PC-3 (cell line): ENCODE measurements at regions not wholly inside any gene's neighbourhood (a gene's known extent, or its start where the extent isn't known, plus 50 kb on each side); places are given as distances from the start of the nearest gene placed in this dataset.

Experiments used
- ATAC-seq: fragments of 200-7000 bp; cut with Tn5 transposase; 2 replicates; pipeline ENCODE4 v1.9.1; 2020; ENCODE audit warnings: mild to moderate bottlenecking, moderate library complexity
- BruUV-seq: library from RNA; stranded (reverse); fragments of 400-500 nt; replicated peaks from 2 replicates; lab custom pipeline; 2021; lab: Mats Ljungman, UMichigan
- CTCF ChIA-PET: fragments of 300-600 bp; sonication (Branson Sonifier 250); formaldehyde crosslinking; loops from one replicate; lab custom pipeline; 2022; ENCODE audit warnings: antibody characterized with exemption; lab: Charles Lee
- POLR2A ChIA-PET: fragments of 300-600 bp; sonication (Branson Sonifier 250); formaldehyde crosslinking; loops from one replicate; lab custom pipeline; 2022; ENCODE audit warnings: antibody characterized with exemption; ENCODE audit not compliant: unreplicated experiment; lab: Charles Lee
- DNase-seq: peaks from one replicate; pipeline ENCODE4 v3.0.0-alpha.2; 2015
- H2AFZ ChIP-seq: fragments of 300-600 bp; sonication (generic); 2 replicates; pipeline ENCODE4 v1.6.0; 2016; ENCODE audit warnings: antibody characterized with exemption, low read length
- H3F3A ChIP-seq: fragments of 300-600 bp; sonication (generic); one replicate; pipeline ENCODE4 v1.6.0; 2017; ENCODE audit warnings: antibody characterized with exemption, low read length, control low read depth, mild to moderate bottlenecking; ENCODE audit not compliant: unreplicated experiment
- H3K27ac ChIP-seq: fragments of 300-600 bp; sonication (generic); 2 replicates; pipeline ENCODE4 v1.5.1; 2016; ENCODE audit warnings: mild to moderate bottlenecking, low read length
- H3K27me3 ChIP-seq: fragments of 300-600 bp; sonication (generic); 2 replicates; pipeline ENCODE4 v1.6.1; 2016; ENCODE audit warnings: low read length, mixed read lengths
- H3K36me3 ChIP-seq: fragments of 300-600 bp; sonication (generic); 2 replicates; pipeline ENCODE4 v1.6.1; 2016; ENCODE audit warnings: low read depth, mixed run types, low read length, mixed read lengths
- H3K4me1 ChIP-seq: fragments of 300-600 bp; sonication (generic); 2 replicates; pipeline ENCODE4 v1.5.1; 2016; ENCODE audit warnings: low read length; ENCODE audit not compliant: insufficient read depth
- H3K4me2 ChIP-seq: fragments of 300-600 bp; sonication (generic); 2 replicates; pipeline ENCODE4 v1.6.0; 2016; ENCODE audit warnings: low read length
- H3K4me3 ChIP-seq: fragments of 300-600 bp; sonication (generic); 2 replicates; pipeline ENCODE4 v1.5.1; 2016; ENCODE audit warnings: mild to moderate bottlenecking, low read length, mixed read lengths
- H3K79me2 ChIP-seq: fragments of 300-600 bp; sonication (generic); 2 replicates; pipeline ENCODE4 v1.6.1; 2017; ENCODE audit warnings: low read length, mixed read lengths
- H3K9ac ChIP-seq: fragments of 300-600 bp; sonication (generic); 2 replicates; pipeline ENCODE4 v1.6.0; 2016; ENCODE audit warnings: mild to moderate bottlenecking, low read length
- H3K9me2 ChIP-seq: fragments of 300-600 bp; sonication (generic); replicated peaks from 2 replicates; pipeline ENCODE4 v1.6.1; 2016; ENCODE audit warnings: mixed run types, low read length, mixed read lengths
- H3K9me3 ChIP-seq: fragments of 300-600 bp; sonication (generic); 2 replicates; pipeline ENCODE4 v1.6.1; 2016; ENCODE audit warnings: low read length, mixed read lengths
- H4K20me1 ChIP-seq: fragments of 300-600 bp; sonication (generic); 2 replicates; pipeline ENCODE4 v1.6.1; 2016; ENCODE audit warnings: low read length, mixed read lengths
- EZH2 ChIP-seq: fragments of 300-600 bp; sonication (generic); IDR thresholded peaks from one replicate; pipeline ENCODE4 v1.6.1; 2017; ENCODE audit warnings: antibody characterized with exemption, mild to moderate bottlenecking, low read length; ENCODE audit not compliant: unreplicated experiment
- EZH2phosphoT487 ChIP-seq: fragments of 300-600 bp; sonication (generic); IDR thresholded peaks from 2 replicates; pipeline ENCODE4 v1.6.1; 2018; ENCODE audit warnings: mild to moderate bottlenecking, antibody characterized with exemption, low read length, borderline replicate concordance
- intact Hi-C: fragments of 100-400 bp; cut with micrococcal nuclease; formaldehyde crosslinking; loops from 2 replicates; pipeline ENCODE4 v1.9.0; 2023
- TF ChIP-seq, protein P1 (sequence below): fragments of 300-600 bp; sonication (generic); conservative IDR thresholded peaks from 2 replicates; pipeline ENCODE4 v1.5.1; 2017; ENCODE audit warnings: antibody characterized with exemption, low read depth, mild to moderate bottlenecking, low read length

DNA sequence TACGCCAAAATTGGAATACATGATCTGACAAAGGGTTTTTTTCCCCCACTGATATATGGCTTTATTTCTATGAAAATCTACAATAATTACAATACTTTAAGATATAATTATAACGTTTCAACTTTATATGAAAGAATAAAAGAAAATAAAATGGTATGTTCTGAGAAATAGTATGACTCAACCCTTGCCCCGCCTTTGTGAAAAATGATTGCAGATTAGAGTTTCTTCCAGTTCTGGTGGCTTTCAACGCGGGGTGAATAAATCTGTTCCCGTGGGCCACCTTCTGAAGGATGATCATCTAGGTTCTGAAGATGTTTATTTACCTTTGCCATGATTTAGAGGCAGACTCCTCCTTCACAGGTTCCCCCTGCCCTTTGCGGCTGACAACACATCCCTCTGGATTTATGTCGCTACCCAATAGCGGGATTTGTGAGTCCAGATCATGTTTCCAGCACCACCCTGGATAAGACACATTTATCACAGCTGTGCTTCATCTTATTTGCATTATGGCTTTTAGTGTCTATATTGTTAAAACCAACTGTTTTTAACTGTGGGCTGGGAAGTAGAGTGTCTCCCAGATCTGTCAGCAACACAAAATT lies 607.0 kb upstream of the KIRREL3 start:
- intact Hi-C loops, result no loop called here
- CTCF ChIA-PET, result no interaction called here
- no peak for ATAC-seq

GRCh38 chr11:127601578-127601977 lies 601.0 kb upstream of the KIRREL3 start:
- no peaks in the 10 kb centered on the region for H3K9me3 ChIP-seq
- H3K79me2 ChIP-seq, result no peaks in the 10 kb centered on the region
- ChIA-PET POLR2A (no interaction called here), CTCF (no interaction called here)
- no peaks in the 10 kb centered on the region for H4K20me1 ChIP-seq
- H3K4me1 ChIP-seq, result no peaks in the 10 kb centered on the region
- TF ChIP-seq EZH2phosphoT487 (no peak), EZH2 (no peak)
- TF ChIP-seq, protein P1, sequence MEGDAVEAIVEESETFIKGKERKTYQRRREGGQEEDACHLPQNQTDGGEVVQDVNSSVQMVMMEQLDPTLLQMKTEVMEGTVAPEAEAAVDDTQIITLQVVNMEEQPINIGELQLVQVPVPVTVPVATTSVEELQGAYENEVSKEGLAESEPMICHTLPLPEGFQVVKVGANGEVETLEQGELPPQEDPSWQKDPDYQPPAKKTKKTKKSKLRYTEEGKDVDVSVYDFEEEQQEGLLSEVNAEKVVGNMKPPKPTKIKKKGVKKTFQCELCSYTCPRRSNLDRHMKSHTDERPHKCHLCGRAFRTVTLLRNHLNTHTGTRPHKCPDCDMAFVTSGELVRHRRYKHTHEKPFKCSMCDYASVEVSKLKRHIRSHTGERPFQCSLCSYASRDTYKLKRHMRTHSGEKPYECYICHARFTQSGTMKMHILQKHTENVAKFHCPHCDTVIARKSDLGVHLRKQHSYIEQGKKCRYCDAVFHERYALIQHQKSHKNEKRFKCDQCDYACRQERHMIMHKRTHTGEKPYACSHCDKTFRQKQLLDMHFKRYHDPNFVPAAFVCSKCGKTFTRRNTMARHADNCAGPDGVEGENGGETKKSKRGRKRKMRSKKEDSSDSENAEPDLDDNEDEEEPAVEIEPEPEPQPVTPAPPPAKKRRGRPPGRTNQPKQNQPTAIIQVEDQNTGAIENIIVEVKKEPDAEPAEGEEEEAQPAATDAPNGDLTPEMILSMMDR, result no peak
- no peak overlapping the region for H3K4me2 ChIP-seq
- no peaks in the 10 kb centered on the region for H3F3A ChIP-seq
- H3K9ac ChIP-seq, result no peak overlapping the region
- no peaks in the 10 kb centered on the region for H3K36me3 ChIP-seq
- no peak for DNase-seq
- BruUV-seq, result no TSS peak
- intact Hi-C loops, result no loop called here
- H2AFZ ChIP-seq, result no peak overlapping the region
- peaks cover 13% of the 10 kb centered on the region for H3K27me3 ChIP-seq
- no peak overlapping the region for H3K27ac ChIP-seq
- no peak for ATAC-seq
- H3K4me3 ChIP-seq, result no peak overlapping the region
- H3K9me2 ChIP-seq, result no peaks in the 10 kb centered on the region

More for the DNA sequence above, 607.0 kb upstream of the KIRREL3 start:
- POLR2A ChIA-PET, result no interaction called here
- Histone ChIP-seq H3K79me2 (no peaks in the 10 kb centered on the region), H3K4me3 (no peak overlapping the region), H2AFZ (no peak overlapping the region), H3K27ac (no peak overlapping the region), H3K27me3 (peaks cover 32% of the 10 kb centered on the region), H3K9me3 (no peaks in the 10 kb centered on the region), H3K36me3 (no peaks in the 10 kb centered on the region), H3F3A (no peaks in the 10 kb centered on the region), H3K4me1 (no peaks in the 10 kb centered on the region), H3K4me2 (no peak overlapping the region), H3K9me2 (no peaks in the 10 kb centered on the region), H4K20me1 (no peaks in the 10 kb centered on the region), H3K9ac (no peak overlapping the region)
- DNase-seq, result no peak
- TF ChIP-seq, protein P1, result no peak
- TF ChIP-seq EZH2phosphoT487, result no peak
- no peak for TF ChIP-seq EZH2
- BruUV-seq, result no TSS peak

DNA sequence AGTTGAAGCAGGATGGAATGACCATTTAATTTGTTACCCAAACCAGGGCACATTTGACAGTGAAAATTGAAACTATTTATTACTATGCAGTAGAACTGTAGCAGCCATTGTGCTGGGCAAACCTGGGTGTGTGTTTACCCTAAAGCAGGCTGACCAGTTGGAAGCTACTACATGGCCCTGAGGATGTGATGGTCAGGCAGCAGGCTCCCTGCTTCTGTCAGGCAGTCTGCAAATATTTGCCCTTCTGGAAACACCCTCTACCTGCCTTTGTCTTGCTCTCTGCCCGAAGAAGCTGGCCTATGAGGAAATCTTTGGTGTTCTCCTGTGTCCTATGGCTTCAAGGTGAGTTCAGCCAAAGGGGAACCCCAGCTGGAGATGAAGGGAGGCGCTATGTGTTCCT lies 600.1 kb upstream of the KIRREL3 start:
- no peaks in the 10 kb centered on the region for H4K20me1 ChIP-seq
- intact Hi-C loops, result no loop called here
- peaks cover 19% of the 10 kb centered on the region for H3K27me3 ChIP-seq
- H3K9ac ChIP-seq, result no peak overlapping the region
- H2AFZ ChIP-seq, result no peak overlapping the region
- no TSS peak for BruUV-seq
- no peak overlapping the region for H3K4me3 ChIP-seq
- H3K36me3 ChIP-seq, result no peaks in the 10 kb centered on the region
- TF ChIP-seq EZH2, result no peak
- TF ChIP-seq EZH2phosphoT487, result no peak
- TF ChIP-seq, protein P1, result no peak
- H3K9me2 ChIP-seq, result no peaks in the 10 kb centered on the region
- no peak for ATAC-seq
- no peaks in the 10 kb centered on the region for H3K79me2 ChIP-seq
- no peak overlapping the region for H3K4me2 ChIP-seq
- no peaks in the 10 kb centered on the region for H3K9me3 ChIP-seq
- ChIA-PET CTCF (no interaction called here), POLR2A (no interaction called here)
- no peaks in the 10 kb centered on the region for H3F3A ChIP-seq
- H3K4me1 ChIP-seq, result no peaks in the 10 kb centered on the region
- no peak overlapping the region for H3K27ac ChIP-seq
- DNase-seq, result no peak
